ENCODE measurements at regions not wholly inside any gene's neighbourhood (a gene's known extent, or its start where the extent isn't known, plus 50 kb on each side); places are given as distances from the start of the nearest gene placed in this dataset.

GRCh38 chr10:62453274-62453673, 79.1 kb downstream of the ZNF365 start:
- DNase-seq (ENCODE audit: low read depth) = no peak

- DNase-seq (ENCODE audit: low read depth) = no peak
These were observed 80.7 kb downstream of the ZNF365 start for GRCh38 chr10:62454687-62455397.

GRCh38 chr10:62456611-62457101, 82.5 kb downstream of the ZNF365 start:
- no peak for DNase-seq (ENCODE audit: low read depth)

- DNase-seq (ENCODE audit: low read depth) = no peak
These were observed 83.0 kb downstream of the ZNF365 start for GRCh38 chr10:62457196-62457595.

GRCh38 chr10:62457598-62457997, 83.4 kb downstream of the ZNF365 start:
- no peak for DNase-seq (ENCODE audit: low read depth)

GRCh38 chr10:62459072-62459471, 84.9 kb downstream of the ZNF365 start:
- no peak for DNase-seq (ENCODE audit: low read depth)

- no peak for DNase-seq (ENCODE audit: low read depth)
These were observed 85.3 kb downstream of the ZNF365 start for GRCh38 chr10:62459500-62459899.

GRCh38 chr10:62460393-62460792, 86.2 kb downstream of the ZNF365 start:
- no peak for DNase-seq (ENCODE audit: low read depth)

GRCh38 chr10:62461120-62461519, 87.0 kb downstream of the ZNF365 start:
- no peak for DNase-seq (ENCODE audit: low read depth)

GRCh38 chr10:62462461-62462860, 88.3 kb downstream of the ZNF365 start:
- no peak for DNase-seq (ENCODE audit: low read depth)

GRCh38 chr10:62463364-62463763, 89.2 kb downstream of the ZNF365 start:
- DNase-seq (ENCODE audit: low read depth) = no peak

GRCh38 chr10:62464308-62464707, 90.1 kb downstream of the ZNF365 start:
- no peak for DNase-seq (ENCODE audit: low read depth)

- no peak for DNase-seq (ENCODE audit: low read depth)
These were observed 92.4 kb downstream of the ZNF365 start for GRCh38 chr10:62466590-62466989.

GRCh38 chr10:62467527-62467926, 93.4 kb downstream of the ZNF365 start:
- DNase-seq (ENCODE audit: low read depth) = no peak

GRCh38 chr10:62471711-62472110, 97.5 kb downstream of the ZNF365 start:
- DNase-seq (ENCODE audit: low read depth) = no peak

GRCh38 chr10:62473241-62473640, 99.1 kb downstream of the ZNF365 start:
- DNase-seq (ENCODE audit: low read depth) = no peak

- DNase-seq (ENCODE audit: low read depth) = no peak
These were observed 101.4 kb downstream of the ZNF365 start for GRCh38 chr10:62475551-62475950.

GRCh38 chr10:62479523-62479922, 105.4 kb downstream of the ZNF365 start:
- no peak for DNase-seq (ENCODE audit: low read depth)

GRCh38 chr10:62480196-62480595, 106.0 kb downstream of the ZNF365 start:
- DNase-seq (ENCODE audit: low read depth) = no peak

GRCh38 chr10:62482581-62482980, 108.4 kb downstream of the ZNF365 start:
- DNase-seq (ENCODE audit: low read depth) = no peak

- DNase-seq (ENCODE audit: low read depth) = no peak
These were observed 117.4 kb downstream of the ZNF365 start for GRCh38 chr10:62491597-62491996.

GRCh38 chr10:62492012-62492869, 118.1 kb downstream of the ZNF365 start:
- no peak for DNase-seq (ENCODE audit: low read depth)

- no peak for DNase-seq (ENCODE audit: low read depth)
These were observed 118.7 kb downstream of the ZNF365 start for GRCh38 chr10:62492870-62493180.
